GM19372 (cell line): ENCODE measurements at regions not wholly inside any gene's neighbourhood (a gene's known extent, or its start where the extent isn't known, plus 50 kb on each side); places are given as distances from the start of the nearest gene placed in this dataset.

ENCODE experiments used
- ATAC-seq: cut with Tn5 transposase; IDR thresholded peaks from one replicate; pipeline ENCODE4 v1.9.1; 2021; ENCODE audit warnings: mild to moderate bottlenecking, low read depth, moderate library complexity; ENCODE audit not compliant: unreplicated experiment

GRCh38 chr5:145225529-145225928 is 609.6 kb downstream of the PRELID2 start:
- ATAC-seq: no peak

DNA sequence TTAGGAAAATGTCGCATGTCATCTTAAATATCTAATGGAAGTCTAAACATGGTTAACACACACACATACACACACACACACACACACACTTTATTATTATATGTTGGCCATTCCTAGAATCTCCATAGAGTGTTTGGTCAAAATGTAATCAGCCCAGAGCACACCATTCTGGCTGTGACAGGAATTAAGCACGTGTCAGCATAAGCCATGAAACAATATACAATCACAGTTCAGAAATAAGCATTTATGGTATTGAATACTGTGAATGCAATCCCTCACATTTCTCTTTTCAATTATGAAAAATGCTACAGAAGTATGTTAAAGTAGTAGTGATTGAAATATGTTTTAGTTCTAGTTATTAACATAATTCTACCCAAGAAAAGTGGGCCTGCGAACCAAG is 611.6 kb downstream of the PRELID2 start:
- ATAC-seq: no peak

GRCh38 chr5:145222622-145223021 is 612.5 kb downstream of the PRELID2 start:
- no peak for ATAC-seq

- ATAC-seq: no peak
Observed at GRCh38 chr5:145221416-145221815, 613.7 kb downstream of the PRELID2 start.

GRCh38 chr5:145220481-145220880 is 614.7 kb downstream of the PRELID2 start:
- ATAC-seq: no peak

- no peak for ATAC-seq
Observed at GRCh38 chr5:145218982-145219381, 616.2 kb downstream of the PRELID2 start.

DNA sequence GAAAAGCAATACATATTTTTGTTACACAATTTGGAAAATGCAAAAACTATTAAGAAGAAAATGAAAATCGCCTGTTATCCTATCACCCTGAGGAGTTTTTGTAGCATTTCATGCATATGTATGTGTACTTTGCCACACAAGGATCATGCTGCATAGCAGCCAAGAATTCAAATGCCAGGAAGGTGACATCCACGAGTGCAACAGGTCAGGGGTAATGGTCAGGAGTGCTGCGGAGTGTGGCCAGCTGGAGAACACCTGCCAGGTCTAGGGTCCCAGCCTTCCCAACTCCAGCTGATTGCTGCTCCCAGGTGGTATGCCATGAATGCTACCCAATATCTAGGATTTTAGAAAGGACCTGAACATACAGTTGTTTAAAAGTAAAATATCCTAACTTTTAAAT is 617.1 kb downstream of the PRELID2 start:
- ATAC-seq: no peak

GRCh38 chr5:145210020-145210419 is 625.1 kb downstream of the PRELID2 start:
- ATAC-seq: no peak

- no peak for ATAC-seq
Observed at GRCh38 chr5:145205546-145205945, 629.6 kb downstream of the PRELID2 start.

- no peak for ATAC-seq
Observed at GRCh38 chr5:145204743-145205142, 630.4 kb downstream of the PRELID2 start.

DNA sequence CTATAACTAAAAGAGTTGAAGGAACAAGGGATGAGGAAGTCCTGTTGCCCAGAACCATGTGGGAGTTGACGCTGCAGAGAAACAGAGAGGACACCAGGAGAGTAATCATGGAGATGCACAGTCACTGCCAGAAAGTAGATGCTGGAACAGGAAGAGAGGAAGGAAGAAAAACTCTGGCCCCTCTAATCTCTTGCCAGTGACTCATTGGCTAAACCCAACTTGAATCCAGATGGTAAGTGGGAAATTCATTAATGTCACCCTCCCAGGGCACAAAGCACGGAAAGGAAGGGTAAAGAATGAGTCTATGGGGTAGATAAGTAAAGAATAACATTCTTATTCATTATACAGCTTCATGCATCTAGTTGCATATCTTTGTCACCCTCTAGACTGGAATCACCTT is 631.9 kb downstream of the PRELID2 start:
- no peak for ATAC-seq

- no peak for ATAC-seq
Observed at GRCh38 chr5:145198525-145199260, 636.4 kb downstream of the PRELID2 start.

GRCh38 chr5:145189746-145190145 is 645.4 kb downstream of the PRELID2 start:
- no peak for ATAC-seq

DNA sequence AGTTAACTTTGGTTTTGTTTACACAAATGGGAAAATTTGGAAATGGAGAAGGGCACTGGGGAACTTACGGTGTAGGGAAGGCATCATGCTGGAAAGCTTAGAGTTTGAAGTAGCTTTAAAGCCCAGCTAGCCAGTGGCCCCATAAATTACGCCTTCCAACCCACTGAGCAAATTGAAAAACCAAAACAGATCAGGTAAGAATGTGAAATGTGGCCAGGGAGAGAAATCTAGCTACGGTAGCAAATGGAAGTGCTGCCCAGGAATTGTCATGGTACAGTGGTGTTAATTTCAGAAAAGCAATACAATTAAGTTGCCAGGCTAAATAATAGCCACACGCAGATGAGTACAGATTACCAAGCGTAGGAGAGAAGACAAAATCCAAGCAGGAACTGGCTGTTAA is 654.8 kb downstream of the PRELID2 start:
- ATAC-seq: no peak

DNA sequence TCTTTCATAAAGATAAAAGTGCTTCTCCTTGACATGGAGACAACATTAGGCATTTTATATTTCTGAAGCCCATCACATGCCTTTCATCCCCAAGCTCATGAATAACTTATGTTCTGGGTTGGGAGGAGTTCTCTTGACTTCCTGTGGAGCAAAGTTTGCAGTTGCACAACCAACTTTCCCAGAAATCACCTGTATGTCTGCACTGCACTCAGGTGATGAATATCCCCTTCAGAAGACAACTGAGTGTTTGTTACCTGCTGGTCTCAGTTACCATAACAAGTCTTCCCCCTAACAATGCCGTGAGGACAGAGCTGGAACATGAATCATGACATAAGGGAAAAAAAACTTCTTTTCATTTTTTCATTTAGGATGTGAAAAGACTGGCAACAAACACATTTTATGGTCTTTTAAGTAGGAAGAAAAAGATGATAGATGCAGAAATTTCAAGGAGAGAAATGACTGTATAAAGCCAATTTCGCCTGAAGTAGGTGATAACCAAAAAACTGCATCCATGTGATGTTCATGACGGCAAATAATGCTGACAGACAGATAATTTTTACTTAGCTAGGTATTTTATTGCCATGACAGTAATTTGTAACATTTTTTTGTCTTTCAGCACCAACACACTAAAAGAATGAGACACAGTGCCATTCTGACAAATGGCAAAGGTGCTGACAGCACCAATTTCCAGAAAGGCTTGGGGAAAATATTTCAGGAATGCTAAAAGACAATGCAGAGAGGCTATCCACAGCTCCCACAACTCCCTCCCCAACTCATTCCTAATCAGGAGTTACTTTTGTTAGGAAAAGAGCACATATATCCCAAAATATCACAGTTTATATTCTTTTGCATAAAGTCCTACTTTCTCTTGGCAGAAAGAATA is 656.3 kb downstream of the PRELID2 start:
- no peak for ATAC-seq

GRCh38 chr5:145176041-145176440 is 659.1 kb downstream of the PRELID2 start:
- ATAC-seq: no peak

DNA sequence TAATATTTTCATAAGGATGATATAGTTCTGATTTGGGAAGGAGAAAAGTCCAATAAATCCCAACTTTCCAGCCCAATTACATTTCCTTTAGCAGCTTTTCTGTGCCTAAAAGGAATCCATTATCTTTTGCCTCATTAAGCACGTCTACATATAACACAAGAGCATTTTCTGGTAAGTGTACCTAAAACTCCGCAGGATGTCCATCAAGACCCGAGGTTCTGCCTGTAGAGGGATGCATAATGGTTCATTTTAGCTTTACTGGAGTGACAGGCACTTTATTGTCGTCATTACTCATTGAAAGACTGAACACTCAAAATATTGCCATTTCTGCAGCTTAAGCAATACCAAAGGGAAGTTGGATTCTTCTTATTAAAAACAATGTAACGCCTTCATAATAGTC is 669.0 kb downstream of the PRELID2 start:
- no peak for ATAC-seq

DNA sequence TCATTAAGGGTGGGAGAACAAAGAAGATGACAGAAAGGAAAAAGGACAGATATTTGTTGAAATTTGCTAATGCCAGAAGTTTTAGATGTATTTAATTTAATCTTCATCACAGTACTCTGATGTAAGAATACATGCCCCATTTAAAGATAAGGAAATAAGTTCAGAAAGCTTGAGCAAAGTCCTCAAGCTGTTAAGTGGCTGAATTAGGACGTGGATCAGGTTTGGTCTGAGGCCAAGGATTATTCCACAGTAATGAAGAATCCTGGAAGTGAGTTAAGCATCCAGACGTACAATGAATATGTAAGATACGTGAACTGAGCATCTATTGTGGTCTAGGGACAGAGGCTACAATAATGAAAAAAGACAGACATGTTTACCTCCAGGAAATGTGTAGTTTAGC is 671.3 kb downstream of the PRELID2 start:
- ATAC-seq: no peak

- ATAC-seq: no peak
Observed at GRCh38 chr5:145162626-145163025, 672.5 kb downstream of the PRELID2 start.

GRCh38 chr5:145161391-145161790 is 673.8 kb downstream of the PRELID2 start:
- ATAC-seq: no peak

GRCh38 chr5:145160679-145161078 is 674.5 kb downstream of the PRELID2 start:
- no peak for ATAC-seq

- ATAC-seq: no peak
Observed at GRCh38 chr5:145158730-145159129, 676.4 kb downstream of the PRELID2 start.
